GM18511 (cell line): ENCODE measurements at regions not wholly inside any gene's neighbourhood (a gene's known extent, or its start where the extent isn't known, plus 50 kb on each side); places are given as distances from the start of the nearest gene placed in this dataset.
A peak's percentile ranks its signal among the peaks of the same experiment; 100 is the strongest.
"Not testable (repeated sequence)": the region's sequence is repeated elsewhere in the genome, so short reads cannot be mapped to it uniquely, and the experiment has no call there.

ENCODE experiments used
- ATAC-seq: cut with Tn5 transposase; IDR thresholded peaks from one replicate; pipeline ENCODE4 v1.9.1; 2021; ENCODE audit warnings: mild to moderate bottlenecking, moderate library complexity; ENCODE audit not compliant: unreplicated experiment

DNA sequence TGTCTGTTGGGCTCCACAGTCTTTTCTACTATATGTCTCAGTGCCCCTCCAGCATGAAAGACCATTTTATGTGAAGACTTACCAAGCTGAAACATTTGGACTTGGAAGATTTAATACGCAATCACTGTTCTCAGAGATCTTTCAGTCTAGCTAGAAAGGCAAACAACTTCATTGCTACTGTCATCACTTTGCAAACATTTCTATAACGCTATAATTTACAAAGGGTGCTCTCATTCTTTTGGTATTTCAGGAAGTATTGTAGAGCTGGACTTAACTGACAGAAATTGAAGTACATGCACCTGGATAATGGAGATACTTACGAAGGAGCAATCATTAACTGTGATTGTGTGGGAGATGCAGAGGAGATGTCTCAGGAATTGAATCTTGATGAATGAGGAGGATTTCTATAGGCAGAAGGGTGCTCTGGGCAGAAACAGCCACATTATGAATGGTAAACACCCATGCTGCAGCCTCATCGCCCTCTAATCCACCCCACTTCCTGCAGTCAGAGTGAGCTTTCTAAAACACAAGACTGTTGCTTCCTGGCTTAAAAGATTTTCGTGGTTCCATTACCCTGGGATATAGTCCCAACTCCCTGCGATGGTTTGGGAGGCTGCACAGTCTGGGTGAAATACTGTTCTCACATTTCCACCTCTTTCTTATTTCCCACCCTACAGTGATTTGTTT, 75.1 kb upstream of the GNG12 start:
- ATAC-seq: no peak

DNA sequence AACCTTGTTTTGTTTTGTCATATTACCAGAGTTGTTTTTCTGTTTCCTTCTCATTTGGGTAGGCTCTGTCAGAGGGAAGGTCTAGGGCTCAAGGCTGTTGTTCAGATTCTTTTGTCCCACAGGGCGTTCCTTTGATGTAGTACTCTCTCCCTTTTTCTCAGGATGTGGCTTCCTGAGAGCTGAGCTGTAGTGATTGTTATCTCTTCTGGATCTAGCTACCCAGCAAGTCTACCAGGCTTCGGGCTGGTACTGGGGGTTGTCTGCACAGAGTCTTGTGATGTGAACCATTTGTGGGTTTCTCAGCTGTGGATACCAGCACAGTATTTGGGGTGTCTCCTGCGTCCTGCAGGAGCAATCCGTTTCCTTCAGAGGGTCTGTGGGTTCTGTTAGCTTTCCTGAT, 74.2 kb upstream of the GNG12 start:
- not testable (repeated sequence) for ATAC-seq

- not testable (repeated sequence) for ATAC-seq
Measured at GRCh38 chr1:67906015-67906414, 72.7 kb upstream of the GNG12 start.

DNA sequence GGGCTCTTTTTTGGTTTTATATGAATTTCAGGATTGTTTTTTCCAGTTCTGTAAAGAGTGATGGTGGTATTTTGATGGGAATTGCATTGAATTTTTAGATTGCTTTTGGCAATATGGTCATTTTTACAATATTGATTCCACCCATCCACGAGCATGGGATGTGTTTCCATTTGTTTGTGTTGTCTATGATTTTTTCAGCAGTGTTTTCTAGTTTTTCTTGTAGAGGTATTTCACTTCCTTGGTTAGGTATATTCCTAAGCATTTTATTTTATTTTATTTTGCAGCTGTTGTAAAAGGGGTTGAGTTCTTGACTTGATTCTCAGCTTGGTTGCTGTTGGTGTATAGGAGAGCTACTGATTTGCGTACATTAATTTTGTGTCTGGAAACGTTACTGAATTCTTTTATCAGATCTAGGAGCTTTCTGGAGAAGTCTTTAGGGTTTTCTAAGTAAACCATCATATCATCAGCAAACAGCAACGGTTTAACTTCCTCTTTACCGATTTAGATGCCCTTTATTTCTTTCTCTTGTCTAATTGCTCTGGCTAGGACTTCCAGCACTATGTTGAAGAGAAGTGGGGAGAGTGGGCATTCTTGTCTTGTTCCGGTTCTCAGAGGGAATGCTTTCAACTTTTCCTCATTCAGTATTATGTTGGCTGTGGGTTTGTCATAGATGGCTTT, 69.4 kb upstream of the GNG12 start:
- ATAC-seq: not testable (repeated sequence)

- peak; percentile 30 for ATAC-seq
Measured at GRCh38 chr1:67898033-67898726, 64.9 kb upstream of the GNG12 start.

- peak; percentile 69 for ATAC-seq
Measured at GRCh38 chr1:67897270-67897949, 64.1 kb upstream of the GNG12 start.

DNA sequence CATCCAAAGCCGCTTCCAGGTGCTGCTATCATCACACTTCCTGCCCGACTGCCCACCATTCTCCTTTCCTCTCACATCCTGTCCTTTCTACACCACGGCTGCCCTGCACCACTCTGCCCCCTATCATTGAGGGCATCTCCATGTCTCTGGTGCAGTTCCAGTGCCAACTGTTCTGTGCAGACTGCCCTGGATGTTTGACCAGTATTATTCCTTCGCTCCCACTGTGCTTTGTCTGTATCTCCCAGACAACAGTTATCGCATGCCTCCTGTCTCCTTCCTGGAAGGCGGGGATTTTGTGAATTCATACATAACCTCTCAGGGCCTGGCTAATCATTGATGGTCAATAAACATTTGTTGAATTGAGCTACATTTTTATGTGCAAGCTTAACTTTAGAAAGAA, 63.6 kb upstream of the GNG12 start:
- peak; percentile 23 for ATAC-seq

- ATAC-seq: no peak
Measured at GRCh38 chr1:67894981-67895735, 61.9 kb upstream of the GNG12 start.

- no peak for ATAC-seq
Measured at GRCh38 chr1:67893126-67893495, 59.8 kb upstream of the GNG12 start.

DNA sequence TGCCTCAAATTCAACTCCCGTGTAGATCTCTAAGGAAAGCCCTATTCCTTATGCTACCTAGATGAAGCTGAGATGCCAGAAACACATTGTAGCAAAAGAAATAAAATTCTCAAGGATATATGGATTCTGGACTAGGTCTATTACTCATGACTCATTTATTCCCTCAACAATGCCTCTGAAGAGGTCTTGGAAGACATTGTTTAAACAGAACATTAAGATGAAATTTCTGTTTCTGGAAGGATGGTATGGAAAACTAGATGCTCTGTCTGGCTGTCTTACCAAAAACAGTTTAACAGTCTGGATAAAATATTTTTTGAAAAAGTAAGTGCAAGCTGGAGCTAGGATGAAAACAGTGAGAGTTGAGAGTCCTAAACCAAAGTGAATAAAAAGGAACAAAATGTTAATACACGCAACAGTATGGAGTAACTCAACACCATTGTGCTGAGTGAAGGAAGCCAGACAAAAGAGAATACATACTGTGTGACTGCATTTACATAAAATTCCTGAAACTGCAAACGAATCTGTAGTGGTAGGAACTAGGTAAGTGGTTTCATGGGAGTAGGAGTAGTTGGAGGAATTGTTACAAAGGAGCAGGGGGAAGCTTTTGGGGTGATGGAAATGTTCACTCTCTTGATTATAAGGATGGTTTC, 59.3 kb upstream of the GNG12 start:
- ATAC-seq: no peak

GRCh38 chr1:67890857-67891256, 57.6 kb upstream of the GNG12 start:
- no peak for ATAC-seq

DNA sequence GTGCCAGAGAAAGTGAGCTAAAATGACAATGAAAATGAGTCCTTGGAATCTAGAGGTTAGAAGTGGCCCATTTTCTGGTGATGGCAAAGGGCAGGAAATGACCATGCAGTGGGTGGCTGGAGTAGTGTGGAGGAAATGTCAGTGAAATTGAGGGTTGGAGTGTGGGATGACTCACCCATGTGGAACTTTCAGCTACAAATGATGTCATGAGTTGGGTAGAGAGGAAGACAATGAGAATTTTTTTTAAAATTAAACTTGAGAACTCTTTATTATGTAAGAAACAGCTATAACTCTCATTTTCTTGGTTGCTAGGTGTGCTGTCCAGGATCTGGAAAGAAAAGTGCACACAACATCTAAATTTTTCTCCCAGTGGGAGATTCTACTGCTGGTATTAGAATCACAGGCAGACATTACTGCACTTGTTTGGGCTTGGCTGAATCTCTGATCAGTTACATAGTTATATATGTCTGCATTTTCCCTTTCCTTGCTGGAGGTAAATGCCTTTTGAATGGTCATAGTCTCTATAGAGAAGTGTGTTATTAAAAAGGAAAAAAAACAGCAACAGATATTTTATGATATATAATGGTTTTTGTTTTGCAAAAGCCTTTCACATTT, 56.8 kb upstream of the GNG12 start:
- peak; percentile 65 for ATAC-seq

GRCh38 chr1:67889466-67889865, 56.2 kb upstream of the GNG12 start:
- ATAC-seq: no peak

DNA sequence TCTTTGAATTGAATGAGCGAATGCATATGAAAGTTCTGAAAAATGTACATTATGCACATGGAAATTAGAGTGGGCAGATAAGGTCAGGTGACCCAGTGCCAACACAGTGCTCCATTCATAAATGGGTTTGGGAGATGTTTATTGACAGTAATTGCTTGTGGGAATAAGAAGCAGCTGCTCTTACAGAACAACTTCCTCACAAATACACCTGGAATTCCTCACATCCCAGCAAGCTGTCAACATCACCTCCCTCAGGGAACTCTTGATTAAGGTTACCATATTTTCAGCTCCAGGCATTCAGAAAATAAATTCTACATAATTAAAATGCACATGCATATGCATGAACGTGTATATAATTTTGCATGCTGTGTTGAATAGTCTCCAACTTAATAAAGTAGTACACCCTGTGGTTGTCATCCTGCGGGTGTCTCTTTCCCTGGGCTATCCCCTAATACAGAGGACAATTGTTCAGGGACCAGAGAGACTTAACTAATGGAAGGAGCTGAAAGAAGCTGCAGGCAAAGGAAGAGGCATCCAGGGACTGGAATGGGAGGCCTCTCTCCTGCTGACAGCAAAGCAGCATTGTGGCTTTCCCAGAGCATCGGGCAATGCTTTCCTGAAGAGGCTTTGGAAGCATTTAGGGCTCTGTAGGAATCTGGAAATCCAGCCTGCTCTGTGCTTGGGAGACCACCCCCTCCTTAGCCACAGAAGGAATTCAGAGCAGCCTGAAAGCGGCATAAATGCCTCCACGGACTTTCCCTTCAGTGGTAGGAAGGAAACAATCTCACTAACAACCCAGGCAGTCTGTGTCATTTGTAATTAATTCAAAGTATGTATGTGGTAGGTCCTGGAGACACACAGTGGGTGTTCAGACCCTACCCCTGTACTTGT, 55.2 kb upstream of the GNG12 start:
- ATAC-seq: no peak

GRCh38 chr1:67887146-67887545, 53.9 kb upstream of the GNG12 start:
- no peak for ATAC-seq

GRCh38 chr1:67886076-67886475, 52.8 kb upstream of the GNG12 start:
- ATAC-seq: no peak

DNA sequence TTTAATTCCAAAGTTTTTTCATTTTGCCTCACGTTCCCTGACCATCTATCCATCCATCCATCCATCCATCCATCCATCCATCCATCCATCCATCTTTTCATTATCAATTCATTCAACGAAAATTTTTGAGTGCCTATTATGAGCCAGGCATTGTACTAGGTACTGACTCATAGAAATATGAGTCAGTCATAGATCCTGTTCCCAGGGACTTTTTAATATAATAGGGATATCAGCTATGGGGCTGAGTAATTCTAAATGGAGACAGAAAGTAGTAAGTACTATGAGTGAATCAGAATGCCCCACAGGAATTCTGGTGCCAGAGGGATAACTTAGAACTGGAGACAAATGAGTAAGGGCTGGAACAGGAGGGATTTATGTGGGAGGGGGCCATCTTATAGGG, 49.8 kb upstream of the GNG12 start:
- ATAC-seq: no peak
